ENCODE measurements at regions not wholly inside any gene's neighbourhood (a gene's known extent, or its start where the extent isn't known, plus 50 kb on each side); places are given as distances from the start of the nearest gene placed in this dataset.

DNA sequence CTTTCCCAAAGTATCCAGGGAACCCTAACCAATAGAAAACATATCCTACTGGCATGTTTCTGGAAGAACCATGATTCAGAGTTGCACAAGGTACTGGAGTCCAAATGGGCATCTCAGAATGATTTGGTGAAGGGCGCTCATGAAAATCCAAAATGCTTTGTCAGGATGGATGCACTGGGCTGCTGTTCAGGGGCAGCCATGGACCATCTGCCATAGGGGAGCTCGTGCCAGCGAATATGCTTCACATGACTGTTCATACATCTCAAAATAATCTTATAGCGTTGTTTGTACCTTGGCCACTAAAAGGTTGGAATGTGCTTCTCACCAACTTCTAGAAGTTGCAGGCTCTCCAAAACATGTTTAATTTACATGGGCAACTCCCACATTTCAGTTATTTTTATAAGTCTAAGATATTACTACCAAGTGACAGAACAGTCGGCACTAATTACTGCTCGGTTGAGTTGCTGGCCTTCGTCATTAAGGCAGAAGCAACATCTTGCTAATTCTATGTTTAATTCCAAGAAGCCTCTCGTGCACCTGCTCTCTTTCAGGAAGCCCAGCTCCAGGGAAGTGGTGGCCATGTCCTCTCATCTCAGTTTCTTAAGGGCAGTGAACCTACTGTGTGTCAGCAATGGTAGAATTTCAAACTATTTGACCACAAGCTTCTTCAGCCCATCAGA is 1497.7 kb downstream of the TBC1D22A start:
- TF ChIP-seq SIN3A (IDR thresholded peaks at IDR 0.05; ENCODE audit: borderline replicate concordance, insufficient read depth, low read depth, low read length) (no peak), CTCF (IDR thresholded peaks at IDR 0.05) (no peak), REST (IDR thresholded peaks at IDR 0.05; ENCODE audit: insufficient read depth in 1 of 2, low read depth in 2 of 2, low read length in 1 of 2) (no peak), TCF7L2 (IDR thresholded peaks at IDR 0.05; ENCODE audit: low read depth, low read length) (no peak), POLR2AphosphoS5 (IDR thresholded peaks at IDR 0.05; ENCODE audit: low read depth, low read length) (no peak)
- intact Hi-C loops (cut with micrococcal nuclease; ENCODE audit: unreplicated experiment) = no loop called here
- ChIA-PET POLR2A (no interaction called here), CTCF (no interaction called here)
- in situ Hi-C loops (cut with HindIII; ENCODE audit: low pct_unique_long_range_greater_than_20kb, low sequenced_read_pairs) = no loop called here
- Histone ChIP-seq H3K27me3 (ENCODE audit: control insufficient read depth, insufficient read depth, low read length) (peaks cover 2% of the 10 kb centered on the region; the same call in 1 of the 2 replicates), H3K4me3 (ENCODE audit: low read depth in 2 of 2, low read length in 2 of 2) (no peak overlapping the region), H3K9me3 (ENCODE audit: control insufficient read depth, insufficient read depth, low read depth, low read length) (no peaks in the 10 kb centered on the region), H3K27ac (ENCODE audit: low read length) (no peak overlapping the region), H3K4me1 (ENCODE audit: control insufficient read depth, insufficient read depth, low read length) (no peaks in the 10 kb centered on the region), H3K36me3 (ENCODE audit: control insufficient read depth, insufficient read depth, low read length) (no peaks in the 10 kb centered on the region)
- DNase-seq (ENCODE audit: low read depth, low spot score) (no peak), ATAC-seq (no peak)
- BruUV-seq (replicated peaks) = no TSS peak

- in situ Hi-C loops (cut with HindIII; ENCODE audit: low pct_unique_long_range_greater_than_20kb, low sequenced_read_pairs) = no loop called here
- Histone ChIP-seq H3K4me1 (ENCODE audit: control insufficient read depth, insufficient read depth, low read length) (no peaks in the 10 kb centered on the region), H3K27ac (ENCODE audit: low read length) (no peak overlapping the region), H3K4me3 (ENCODE audit: low read depth in 2 of 2, low read length in 2 of 2) (no peak overlapping the region), H3K27me3 (ENCODE audit: control insufficient read depth, insufficient read depth, low read length) (peaks cover 2% of the 10 kb centered on the region; the same call in 1 of the 2 replicates), H3K9me3 (ENCODE audit: control insufficient read depth, insufficient read depth, low read depth, low read length) (no peaks in the 10 kb centered on the region), H3K36me3 (ENCODE audit: control insufficient read depth, insufficient read depth, low read length) (no peaks in the 10 kb centered on the region)
- TF ChIP-seq TCF7L2 (IDR thresholded peaks at IDR 0.05; ENCODE audit: low read depth, low read length) = no peak
- no peak for TF ChIP-seq REST (IDR thresholded peaks at IDR 0.05; ENCODE audit: insufficient read depth in 1 of 2, low read depth in 2 of 2, low read length in 1 of 2)
- TF ChIP-seq SIN3A (IDR thresholded peaks at IDR 0.05; ENCODE audit: borderline replicate concordance, insufficient read depth, low read depth, low read length) = no peak
- TF ChIP-seq CTCF (IDR thresholded peaks at IDR 0.05) = no peak
- no peak for TF ChIP-seq POLR2AphosphoS5 (IDR thresholded peaks at IDR 0.05; ENCODE audit: low read depth, low read length)
- DNase-seq (ENCODE audit: low read depth, low spot score) (no peak), ATAC-seq (no peak)
- POLR2A ChIA-PET = no interaction called here
- intact Hi-C loops (cut with micrococcal nuclease; ENCODE audit: unreplicated experiment) = no loop called here
- CTCF ChIA-PET = no interaction called here
- BruUV-seq (replicated peaks) = no TSS peak
Observed at GRCh38 chr22:48258811-48259210, 1496.4 kb downstream of the TBC1D22A start.

All from Panc1 (cell line).